ENCODE measurements at regions not wholly inside any gene's neighbourhood (a gene's known extent, or its start where the extent isn't known, plus 50 kb on each side); places are given as distances from the start of the nearest gene placed in this dataset.
"Not testable (repeated sequence)": the region's sequence is repeated elsewhere in the genome, so short reads cannot be mapped to it uniquely, and the experiment has no call there.

GRCh38 chr10:23918090-23918723 is 290.7 kb upstream of the KIAA1217 start:
- H3K4me3 ChIP-seq (ENCODE audit: severe bottlenecking), result no peak overlapping the region
- no peak for TF ChIP-seq CTCF (IDR thresholded peaks at IDR 0.05; ENCODE audit: poor library complexity, severe bottlenecking)
- H3K27ac ChIP-seq (ENCODE audit: poor library complexity, severe bottlenecking), result no peak overlapping the region
- H3K4me1 ChIP-seq (ENCODE audit: insufficient read depth, poor library complexity, severe bottlenecking), result no peaks in the 10 kb centered on the region
- H3K9me3 ChIP-seq (ENCODE audit: severe bottlenecking), result no peaks in the 10 kb centered on the region
- no peak for DNase-seq (ENCODE audit: low spot score)
- peaks cover 18% of the 10 kb centered on the region for H3K27me3 ChIP-seq (ENCODE audit: insufficient read depth, poor library complexity, severe bottlenecking)
- ATAC-seq (ENCODE audit: low read depth), result no peak
- H3K36me3 ChIP-seq (ENCODE audit: low read depth), result no peaks in the 10 kb centered on the region

- no peak overlapping the region for H3K4me3 ChIP-seq (ENCODE audit: severe bottlenecking)
- TF ChIP-seq CTCF (IDR thresholded peaks at IDR 0.05; ENCODE audit: poor library complexity, severe bottlenecking), result no peak
Measured at GRCh38 chr10:23918839-23919238, 290.1 kb upstream of the KIAA1217 start.

GRCh38 chr10:23927576-23928325 is 281.2 kb upstream of the KIAA1217 start:
- Histone ChIP-seq H3K4me1 (ENCODE audit: insufficient read depth, poor library complexity, severe bottlenecking) (no peaks in the 10 kb centered on the region), H3K4me3 (ENCODE audit: severe bottlenecking) (no peak overlapping the region), H3K27me3 (ENCODE audit: insufficient read depth, poor library complexity, severe bottlenecking) (no peaks in the 10 kb centered on the region), H3K9me3 (ENCODE audit: severe bottlenecking) (no peaks in the 10 kb centered on the region), H3K27ac (ENCODE audit: poor library complexity, severe bottlenecking) (no peak overlapping the region), H3K36me3 (ENCODE audit: low read depth) (no peaks in the 10 kb centered on the region)
- ATAC-seq (ENCODE audit: low read depth) (no peak), DNase-seq (ENCODE audit: low spot score) (no peak)
- no peak for TF ChIP-seq CTCF (IDR thresholded peaks at IDR 0.05; ENCODE audit: poor library complexity, severe bottlenecking)

More at GRCh38 chr10:23918839-23919238, 290.1 kb upstream of the KIAA1217 start:
- DNase-seq (ENCODE audit: low spot score), result no peak
- H3K36me3 ChIP-seq (ENCODE audit: low read depth), result no peaks in the 10 kb centered on the region
- H3K4me1 ChIP-seq (ENCODE audit: insufficient read depth, poor library complexity, severe bottlenecking), result no peaks in the 10 kb centered on the region
- H3K9me3 ChIP-seq (ENCODE audit: severe bottlenecking), result no peaks in the 10 kb centered on the region
- H3K27ac ChIP-seq (ENCODE audit: poor library complexity, severe bottlenecking), result no peak overlapping the region
- no peak; the same call in 2 of the 3 replicates for ATAC-seq (ENCODE audit: low read depth)
- peaks cover 18% of the 10 kb centered on the region for H3K27me3 ChIP-seq (ENCODE audit: insufficient read depth, poor library complexity, severe bottlenecking)

- H3K27me3 ChIP-seq (ENCODE audit: insufficient read depth, poor library complexity, severe bottlenecking); H3K4me1 ChIP-seq (ENCODE audit: insufficient read depth, poor library complexity, severe bottlenecking); H3K4me3 ChIP-seq (ENCODE audit: severe bottlenecking); H3K36me3 ChIP-seq (ENCODE audit: low read depth); DNase-seq (ENCODE audit: low spot score); H3K9me3 ChIP-seq (ENCODE audit: severe bottlenecking); H3K27ac ChIP-seq (ENCODE audit: poor library complexity, severe bottlenecking); ATAC-seq (ENCODE audit: low read depth): not testable (repeated sequence)
Measured at GRCh38 chr10:23934023-23934422, 274.9 kb upstream of the KIAA1217 start.

- TF ChIP-seq CTCF (IDR thresholded peaks at IDR 0.05; ENCODE audit: poor library complexity, severe bottlenecking), result no peak
- no peaks in the 10 kb centered on the region for H3K36me3 ChIP-seq (ENCODE audit: low read depth)
- H3K27ac ChIP-seq (ENCODE audit: poor library complexity, severe bottlenecking), result no peak overlapping the region
- DNase-seq (ENCODE audit: low spot score) (no peak), ATAC-seq (ENCODE audit: low read depth) (no peak)
- no peak overlapping the region for H3K4me3 ChIP-seq (ENCODE audit: severe bottlenecking)
- peaks cover 2% of the 10 kb centered on the region for H3K9me3 ChIP-seq (ENCODE audit: severe bottlenecking)
- H3K27me3 ChIP-seq (ENCODE audit: insufficient read depth, poor library complexity, severe bottlenecking), result no peaks in the 10 kb centered on the region
- no peaks in the 10 kb centered on the region for H3K4me1 ChIP-seq (ENCODE audit: insufficient read depth, poor library complexity, severe bottlenecking)
Measured at GRCh38 chr10:23945845-23946244, 263.1 kb upstream of the KIAA1217 start.

Measured in RWPE2 (cell line).